AML-193 (cell line): ENCODE measurements at regions not wholly inside any gene's neighbourhood (a gene's known extent, or its start where the extent isn't known, plus 50 kb on each side); places are given as distances from the start of the nearest gene placed in this dataset.

Source experiments
- DNase-seq, 2 experiments: peaks; one replicate each; lab custom pipeline; 2025; lab: John Stamatoyannopoulos, UW

- no peak for DNase-seq
Measured at GRCh38 chr5:74258314-74258665, 382.2 kb downstream of the ENC1 start.

DNA sequence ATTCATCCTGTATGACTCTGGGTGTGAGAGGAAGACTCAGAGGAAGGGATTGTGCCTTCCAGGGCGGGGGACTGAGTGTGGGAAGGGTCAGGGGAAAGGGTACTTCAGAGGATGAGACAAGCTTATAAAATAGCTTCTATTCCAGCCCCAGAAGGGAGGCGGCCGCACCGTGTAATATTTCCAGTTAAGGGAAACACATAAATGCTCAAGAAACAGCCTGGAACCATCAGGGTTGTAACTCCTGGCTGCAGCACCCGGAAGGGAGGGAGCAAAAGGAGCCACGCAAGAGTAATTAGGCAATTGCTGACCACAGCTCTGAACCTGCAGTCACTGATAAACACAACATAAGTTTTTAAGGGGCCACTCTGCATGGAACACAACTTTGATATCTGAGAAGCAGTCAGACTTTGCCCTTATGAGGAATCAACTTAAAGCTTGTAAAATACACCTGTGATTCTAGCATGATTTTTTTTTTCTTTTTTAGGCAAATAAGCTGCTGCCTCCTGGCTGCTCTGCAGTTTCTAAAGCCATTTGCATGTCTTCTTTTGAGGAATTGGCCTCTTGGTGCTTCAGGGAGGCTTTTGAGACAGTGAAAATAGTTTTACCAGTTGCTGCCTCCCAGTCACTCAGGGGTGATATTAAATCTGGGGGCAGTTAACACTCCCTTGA lies 382.7 kb downstream of the ENC1 start:
- DNase-seq, result peak; percentile 67 to 76

- no peak for DNase-seq
Measured at GRCh38 chr5:74257060-74257527, 383.4 kb downstream of the ENC1 start.

DNA sequence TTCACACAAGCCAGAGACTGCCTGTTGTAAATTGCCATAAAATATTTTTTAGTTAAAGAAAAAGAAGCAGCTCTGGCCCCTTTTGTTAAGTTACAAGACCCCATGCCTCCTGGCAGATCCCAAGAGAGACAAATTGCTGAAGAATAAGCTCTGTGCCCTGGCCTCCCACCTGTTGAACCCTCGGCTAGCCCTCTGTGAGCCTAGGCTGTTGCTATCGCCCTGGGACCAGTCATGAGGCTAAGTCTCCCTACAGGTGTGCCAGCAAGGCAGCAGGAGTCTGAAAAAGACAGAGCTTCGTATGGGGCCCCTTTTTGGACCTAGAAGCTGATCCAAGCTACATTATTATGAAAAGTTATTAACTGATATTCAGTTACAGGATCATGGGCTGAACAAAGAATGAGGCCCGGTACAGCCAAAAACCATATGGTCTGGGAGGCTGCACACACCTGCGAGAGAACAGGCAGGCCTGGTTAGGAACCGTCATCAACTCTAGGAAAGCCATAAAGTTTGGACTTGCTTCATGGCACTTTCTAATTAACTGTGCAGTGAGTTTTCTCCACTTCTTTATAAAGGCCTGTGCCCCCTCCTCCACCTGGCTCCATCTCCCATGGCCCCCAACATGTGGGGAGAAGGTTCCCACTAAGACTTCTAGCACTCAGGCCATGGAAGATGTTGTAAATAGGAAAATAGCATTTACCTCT lies 384.7 kb downstream of the ENC1 start:
- DNase-seq, result no peak

- DNase-seq, result no peak
Measured at GRCh38 chr5:74254257-74254656, 386.3 kb downstream of the ENC1 start.

DNA sequence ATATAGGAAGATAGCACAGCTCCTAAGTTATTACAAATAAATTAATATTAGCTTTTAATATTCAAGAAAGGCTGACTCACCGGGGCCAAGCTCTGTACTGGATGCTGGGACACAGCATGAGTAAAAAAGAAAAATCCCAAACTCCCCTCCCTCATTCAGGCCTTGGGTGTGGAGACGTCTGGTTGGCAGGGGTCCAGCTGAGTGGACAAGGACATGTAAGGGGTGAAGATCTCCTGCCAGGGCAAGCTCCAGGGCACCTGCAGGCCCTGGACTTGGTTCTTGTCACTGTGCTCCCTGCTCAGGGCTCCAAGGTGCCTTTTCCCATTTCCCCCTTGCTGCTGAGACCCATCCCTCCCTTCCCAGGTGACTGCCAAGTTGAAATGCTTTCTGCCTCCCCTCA lies 388.5 kb downstream of the ENC1 start:
- DNase-seq, result no peak

DNA sequence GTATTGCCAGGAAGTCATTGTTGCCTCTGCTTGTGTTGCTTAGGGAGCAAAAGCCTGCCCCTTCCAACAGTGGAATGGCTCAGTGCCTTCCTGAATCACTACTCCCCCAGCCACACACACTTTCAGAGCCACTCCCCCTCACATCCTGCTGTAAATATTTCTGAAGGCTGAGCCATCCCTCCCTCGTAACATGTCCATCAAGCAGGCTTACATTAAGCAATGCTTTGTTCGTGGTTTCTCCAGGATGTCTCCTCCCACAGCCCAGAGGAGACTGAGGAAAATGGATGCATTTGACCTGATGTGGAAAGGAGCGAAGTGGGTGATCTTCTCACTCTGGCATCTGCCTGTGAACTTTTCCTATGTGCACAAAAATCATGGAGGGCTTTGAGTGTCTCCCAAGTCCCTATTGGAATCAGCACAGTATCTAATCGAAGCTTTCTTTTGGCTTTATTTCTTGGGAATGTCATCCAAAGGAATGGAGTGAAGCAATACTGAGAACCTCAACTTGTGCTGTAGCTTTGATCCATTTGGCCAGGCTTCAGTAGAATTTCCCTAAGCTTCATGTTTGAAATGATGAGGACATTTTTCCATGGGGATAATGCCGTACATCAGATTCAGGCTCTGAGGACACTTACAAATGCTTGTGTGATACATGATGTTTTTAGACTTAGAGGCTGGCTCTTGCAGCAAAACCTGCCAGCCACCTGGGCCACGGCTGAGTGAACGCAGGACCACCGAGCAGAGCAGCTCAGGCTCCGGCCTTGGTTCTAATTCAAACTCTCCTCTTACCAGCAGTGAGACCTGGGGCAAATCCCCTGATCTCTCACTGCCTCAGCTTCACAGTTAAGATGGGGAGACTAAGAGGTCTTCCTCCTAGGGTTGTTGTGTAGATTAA lies 389.1 kb downstream of the ENC1 start:
- peak; percentile 70 to 80 for DNase-seq

DNA sequence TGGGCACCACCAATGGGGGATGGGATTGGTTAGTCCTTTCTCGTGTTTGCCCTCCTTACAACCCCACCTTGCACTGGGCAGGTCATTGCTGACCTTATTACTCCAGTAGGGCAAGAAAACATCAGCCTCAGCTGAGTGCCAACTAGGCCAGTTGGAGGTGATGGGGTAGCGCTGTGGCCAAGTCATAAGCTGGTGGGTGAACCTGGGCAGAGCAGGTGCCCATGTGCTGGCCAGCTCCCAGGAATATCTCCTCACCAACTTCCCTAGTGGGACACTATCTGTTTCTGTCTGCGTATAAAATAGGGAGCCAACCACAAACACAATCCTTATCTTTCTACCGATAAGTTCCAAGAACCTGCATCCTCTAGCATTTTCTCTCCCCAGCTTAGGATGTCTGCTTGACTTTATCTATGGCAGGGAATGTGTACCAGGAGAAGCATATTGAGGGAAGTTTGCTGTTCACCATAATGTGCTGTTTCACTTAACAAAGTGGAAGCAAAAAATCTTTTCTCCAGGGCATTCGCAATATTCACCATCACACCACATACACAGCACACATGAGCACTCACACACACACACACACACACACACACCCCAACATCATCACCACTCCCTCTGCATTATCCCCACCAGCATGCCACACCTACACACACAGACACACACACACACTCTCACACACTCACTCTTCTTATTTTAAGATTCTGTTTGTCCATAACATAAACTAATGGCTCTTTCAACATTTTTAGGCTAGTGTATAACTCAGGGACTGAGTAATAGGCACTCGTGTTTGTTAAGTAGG lies 390.0 kb downstream of the ENC1 start:
- no peak for DNase-seq

- no peak for DNase-seq
Measured at GRCh38 chr5:74248576-74248975, 392.0 kb downstream of the ENC1 start.

DNA sequence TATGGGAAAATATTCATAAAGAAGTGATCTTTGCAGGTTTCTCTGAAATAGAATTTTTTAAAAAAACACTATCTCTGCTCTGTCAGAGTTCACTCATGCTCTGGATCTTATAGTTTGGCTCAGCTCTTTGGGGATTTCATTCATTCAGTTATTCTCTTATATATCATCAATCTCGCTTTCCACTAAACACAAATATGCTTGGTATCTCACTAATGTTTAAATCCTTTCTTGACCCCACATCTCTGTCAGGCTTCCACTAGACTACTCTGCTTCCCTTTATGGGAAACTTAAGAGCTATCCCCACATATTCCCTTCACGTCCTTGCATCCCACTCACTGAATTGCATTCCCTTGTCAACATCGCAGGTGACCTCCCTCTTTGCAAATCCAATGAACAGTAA lies 396.1 kb downstream of the ENC1 start:
- no peak for DNase-seq

- no peak for DNase-seq
Measured at GRCh38 chr5:74243634-74244033, 396.9 kb downstream of the ENC1 start.

DNA sequence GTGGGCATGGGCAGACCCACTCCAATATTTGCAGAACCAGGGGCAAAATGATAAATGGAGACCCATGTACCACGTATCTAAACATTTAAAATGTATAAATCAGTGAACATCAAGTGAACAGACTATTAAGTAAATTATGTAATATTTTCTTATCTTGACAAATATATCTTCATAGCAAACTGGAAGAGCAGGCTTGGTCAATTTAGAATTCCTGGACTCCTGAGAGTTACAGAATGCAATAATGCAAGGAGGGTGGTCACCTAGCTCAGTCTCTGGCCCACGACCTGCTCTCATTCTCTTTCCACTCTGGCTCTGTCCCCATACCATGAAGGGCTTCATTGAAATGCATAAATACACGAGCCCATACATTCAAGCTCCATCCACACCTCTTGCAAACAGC lies 398.0 kb downstream of the ENC1 start:
- no peak for DNase-seq

DNA sequence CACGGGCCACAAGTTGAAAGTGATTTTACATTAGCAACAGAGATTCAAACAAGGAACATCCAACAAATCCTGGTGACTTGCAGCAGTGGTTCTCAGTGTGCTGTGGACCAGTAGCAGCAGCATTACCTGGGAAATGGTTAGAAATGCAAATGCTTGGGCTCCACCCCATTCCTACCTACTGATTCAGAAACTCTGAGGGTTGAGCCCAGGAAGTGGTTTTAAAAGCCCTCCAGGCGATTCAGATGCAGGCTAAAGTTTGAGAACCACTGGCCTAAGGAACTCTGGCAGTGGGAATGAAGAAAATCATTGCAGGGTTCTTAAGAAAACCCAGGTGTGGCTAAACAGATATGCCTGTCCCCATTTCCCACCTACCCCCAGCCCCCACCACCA lies 398.8 kb downstream of the ENC1 start:
- no peak for DNase-seq

DNA sequence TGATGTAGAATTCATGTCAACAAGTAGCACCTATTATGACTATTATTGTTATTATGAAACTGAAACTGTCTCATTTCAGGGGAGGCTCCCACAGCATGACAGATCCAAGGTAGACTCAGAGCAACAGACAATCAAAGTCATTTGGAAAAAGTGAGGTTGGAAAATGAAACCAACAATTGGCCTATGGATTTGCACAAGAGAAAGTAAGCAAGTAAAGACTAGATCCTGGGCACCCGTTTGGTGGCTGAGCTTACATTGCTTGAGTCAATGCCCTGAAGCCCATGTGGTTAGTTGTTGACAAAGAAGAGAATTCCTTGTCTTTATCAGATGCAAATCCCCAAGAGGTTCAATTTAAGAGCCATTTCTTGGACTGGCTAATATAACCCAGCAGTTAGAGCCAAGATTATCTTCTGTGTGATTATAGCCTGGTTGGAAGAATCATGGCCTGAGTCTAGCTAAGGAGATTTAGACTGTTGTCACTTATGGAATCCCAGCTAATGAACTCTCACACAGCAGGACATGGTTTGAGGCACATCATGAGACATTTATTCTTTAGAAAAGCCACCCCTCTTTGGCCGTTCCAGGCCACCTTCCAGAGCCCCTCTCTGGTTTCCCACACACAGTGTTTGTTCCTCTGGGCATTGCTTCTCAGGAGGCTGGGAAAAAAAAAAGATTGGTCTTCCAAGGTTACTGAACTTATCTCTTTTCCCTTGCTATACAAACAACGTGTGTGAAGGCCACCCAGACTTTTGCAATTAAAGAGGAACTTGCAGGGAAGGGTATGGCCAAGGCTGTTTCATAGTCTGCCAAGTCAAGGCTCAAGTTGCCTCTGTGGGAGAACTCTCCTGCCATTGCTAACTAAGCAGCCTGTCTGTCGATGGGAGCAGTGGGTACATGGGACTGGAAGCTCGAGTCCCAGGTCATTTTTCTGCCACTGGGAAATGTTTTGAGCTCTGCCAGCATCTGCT lies 399.5 kb downstream of the ENC1 start:
- peak; percentile 28 to 43 for DNase-seq

DNA sequence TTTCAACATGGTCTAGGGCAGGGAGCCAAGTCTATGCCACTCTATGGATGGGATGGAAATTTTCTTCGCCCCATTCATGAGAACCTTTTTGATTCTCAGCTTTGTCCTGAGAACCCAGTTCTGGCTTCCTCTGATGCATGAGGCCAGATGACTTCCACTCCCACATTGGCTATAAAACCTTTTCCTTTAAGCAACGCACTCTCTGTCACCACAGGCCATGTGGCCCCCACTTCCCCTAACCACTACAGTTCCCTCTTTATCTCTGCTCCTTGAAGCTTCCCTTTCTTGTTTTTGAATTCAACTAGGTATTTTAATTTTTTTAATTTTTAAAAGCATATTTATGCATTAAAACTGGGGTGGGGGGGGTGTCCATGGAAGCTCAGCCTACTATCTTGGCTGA lies 401.3 kb downstream of the ENC1 start:
- peak; percentile 81 to 84 for DNase-seq

DNA sequence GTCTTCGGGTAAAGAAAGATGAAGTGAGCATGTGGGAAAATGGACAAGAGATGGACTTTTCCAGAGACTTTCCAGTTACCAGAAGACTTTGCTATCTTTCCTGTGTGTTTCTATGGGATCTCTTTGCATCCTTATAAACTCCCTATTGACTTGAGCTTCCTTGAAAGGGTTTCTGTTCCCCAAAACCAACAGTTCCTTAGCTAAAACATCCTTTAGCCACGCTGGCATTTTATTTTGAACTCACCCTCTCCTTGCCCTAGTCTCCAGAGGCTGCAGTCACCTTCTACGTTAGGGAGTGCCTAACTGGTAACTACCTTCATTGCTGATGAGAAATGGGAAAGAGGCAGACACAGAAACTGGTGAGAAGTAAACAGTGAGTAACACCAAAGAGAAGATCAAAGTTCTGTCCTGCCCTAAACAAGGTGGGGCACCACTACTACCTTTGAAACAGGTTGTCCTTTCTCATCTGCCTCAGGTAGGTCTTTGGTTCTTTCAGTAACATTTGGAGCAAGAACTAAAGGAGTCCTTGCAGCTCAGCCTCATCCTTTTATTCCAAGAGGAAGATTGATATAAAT lies 402.9 kb downstream of the ENC1 start:
- DNase-seq, result no peak

GRCh38 chr5:74235552-74235951 lies 405.0 kb downstream of the ENC1 start:
- no peak for DNase-seq

- DNase-seq, result no peak
Measured at GRCh38 chr5:74233571-74233970, 407.0 kb downstream of the ENC1 start.

- no peak for DNase-seq
Measured at GRCh38 chr5:74233091-74233490, 407.4 kb downstream of the ENC1 start.

DNA sequence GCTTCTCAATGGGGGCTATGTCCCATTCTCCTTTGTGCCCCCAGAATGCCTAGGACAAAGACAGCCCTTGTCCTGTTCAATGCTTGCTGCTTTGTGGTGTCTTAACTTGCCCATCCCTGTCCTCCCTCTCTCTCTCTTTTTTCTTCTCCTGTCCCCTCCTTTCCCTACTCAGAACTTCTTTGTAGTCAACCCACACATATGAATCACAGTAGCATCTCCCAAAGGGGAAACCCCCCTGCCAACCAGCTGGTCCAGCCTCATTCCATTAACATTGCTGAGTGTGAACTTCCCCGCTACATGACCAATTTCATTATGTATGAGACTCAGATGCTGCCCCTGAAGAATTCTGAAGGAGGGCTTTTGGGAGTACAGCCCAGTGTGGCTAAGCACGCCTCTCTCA lies 408.3 kb downstream of the ENC1 start:
- no peak for DNase-seq
